Dermis blood vessel endothelial cell (primary cell): ENCODE measurements at regions not wholly inside any gene's neighbourhood (a gene's known extent, or its start where the extent isn't known, plus 50 kb on each side); places are given as distances from the start of the nearest gene placed in this dataset.
"Not testable (repeated sequence)": the region's sequence is repeated elsewhere in the genome, so short reads cannot be mapped to it uniquely, and the experiment has no call there.

Source experiments
- DNase-seq: peaks from one replicate; pipeline ENCODE4 v3.0.0; 2010

GRCh38 chr3:178193846-178194245, 342.4 kb upstream of the KCNMB2 start:
- peak; percentile 82 for DNase-seq

- DNase-seq: no peak
These were observed 341.7 kb upstream of the KCNMB2 start for GRCh38 chr3:178194539-178194938.

GRCh38 chr3:178195824-178196223, 340.4 kb upstream of the KCNMB2 start:
- no peak for DNase-seq

GRCh38 chr3:178198329-178198728, 337.9 kb upstream of the KCNMB2 start:
- DNase-seq: peak; percentile 36

GRCh38 chr3:178200316-178200715, 335.9 kb upstream of the KCNMB2 start:
- DNase-seq: no peak

- DNase-seq: no peak
These were observed 334.5 kb upstream of the KCNMB2 start for GRCh38 chr3:178201714-178202113.

- peak; percentile 75 for DNase-seq
These were observed 334.0 kb upstream of the KCNMB2 start for GRCh38 chr3:178202194-178202593.

GRCh38 chr3:178203165-178203564, 333.1 kb upstream of the KCNMB2 start:
- DNase-seq: no peak

- DNase-seq: no peak
These were observed 332.6 kb upstream of the KCNMB2 start for GRCh38 chr3:178203650-178204049.

- DNase-seq: no peak
These were observed 330.5 kb upstream of the KCNMB2 start for GRCh38 chr3:178205740-178206139.

GRCh38 chr3:178206521-178206920, 329.7 kb upstream of the KCNMB2 start:
- DNase-seq: no peak

- DNase-seq: not testable (repeated sequence)
These were observed 329.1 kb upstream of the KCNMB2 start for GRCh38 chr3:178207161-178207560.

GRCh38 chr3:178207627-178208026, 328.6 kb upstream of the KCNMB2 start:
- DNase-seq: not testable (repeated sequence)

GRCh38 chr3:178209116-178209515, 327.1 kb upstream of the KCNMB2 start:
- DNase-seq: not testable (repeated sequence)

GRCh38 chr3:178209618-178210017, 326.6 kb upstream of the KCNMB2 start:
- not testable (repeated sequence) for DNase-seq

GRCh38 chr3:178211086-178211485, 325.1 kb upstream of the KCNMB2 start:
- DNase-seq: not testable (repeated sequence)

GRCh38 chr3:178217479-178217878, 318.8 kb upstream of the KCNMB2 start:
- DNase-seq: no peak

GRCh38 chr3:178218231-178218630, 318.0 kb upstream of the KCNMB2 start:
- no peak for DNase-seq

GRCh38 chr3:178219661-178220060, 316.6 kb upstream of the KCNMB2 start:
- not testable (repeated sequence) for DNase-seq

GRCh38 chr3:178223876-178224275, 312.4 kb upstream of the KCNMB2 start:
- DNase-seq: no peak

GRCh38 chr3:178226094-178226493, 310.1 kb upstream of the KCNMB2 start:
- DNase-seq: no peak

GRCh38 chr3:178231645-178232044, 304.6 kb upstream of the KCNMB2 start:
- no peak for DNase-seq

GRCh38 chr3:178233371-178234071, 302.7 kb upstream of the KCNMB2 start:
- no peak for DNase-seq

GRCh38 chr3:178236555-178237277, 299.5 kb upstream of the KCNMB2 start:
- DNase-seq: no peak
